Lower lobe of right lung (tissue), 2 donors: ENCODE measurements at regions not wholly inside any gene's neighbourhood (a gene's known extent, or its start where the extent isn't known, plus 50 kb on each side); places are given as distances from the start of the nearest gene placed in this dataset.

ENCODE experiments used
- ATAC-seq, 2 donors: fragments of 200-7000 bp; cut with Tn5 transposase; one replicate each; pipeline ENCODE4 v1.9.1; 2020 to 2022; ENCODE audit warnings: mild to moderate bottlenecking in 2 of 2, moderate library complexity in 2 of 2
- DNase-seq: peaks from one replicate; pipeline ENCODE4 v3.0.0-alpha.2; 2020
- H3K27ac ChIP-seq: fragments of 200-600 bp; one replicate; pipeline ENCODE4 v1.8.0; 2022
- H3K27me3 ChIP-seq: fragments of 200-600 bp; one replicate; pipeline ENCODE4 v1.8.0; 2022; ENCODE audit warnings: low read depth
- H3K36me3 ChIP-seq: fragments of 200-600 bp; one replicate; pipeline ENCODE4 v1.8.0; 2022; ENCODE audit warnings: mild to moderate bottlenecking
- H3K4me1 ChIP-seq: fragments of 200-600 bp; one replicate; pipeline ENCODE4 v1.8.0; 2022
- H3K4me3 ChIP-seq: fragments of 200-600 bp; one replicate; pipeline ENCODE4 v1.8.0; 2022; ENCODE audit warnings: mild to moderate bottlenecking
- H3K9me3 ChIP-seq: fragments of 200-600 bp; one replicate; pipeline ENCODE4 v1.8.0; 2022
- CTCF ChIP-seq: fragments of 200-600 bp; IDR thresholded peaks from one replicate; pipeline ENCODE4 v1.8.0; 2022; ENCODE audit warnings: antibody characterized with exemption, mild to moderate bottlenecking
- intact Hi-C: fragments of 100-400 bp; cut with DNase I; formaldehyde crosslinking; loops from one replicate; pipeline ENCODE4 v1.11.0; 2022
- donor health status: DM: no; HTN: yes; CAD: no; lungs with severe emphysema.

GRCh38 chr6:45757443-45758130 lies 258.1 kb downstream of the CLIC5 start:
- H3K27me3 ChIP-seq = no peaks in the 10 kb centered on the region
- no peaks in the 10 kb centered on the region for H3K4me1 ChIP-seq
- H3K36me3 ChIP-seq = no peaks in the 10 kb centered on the region
- no peak overlapping the region for H3K27ac ChIP-seq
- intact Hi-C loops = no loop called here
- H3K9me3 ChIP-seq = no peaks in the 10 kb centered on the region
- DNase-seq (no peak), ATAC-seq (no peak)
- H3K4me3 ChIP-seq = no peak overlapping the region
- no peak for TF ChIP-seq CTCF

GRCh38 chr6:45756606-45757005 lies 259.1 kb downstream of the CLIC5 start:
- no peak overlapping the region for H3K27ac ChIP-seq
- H3K36me3 ChIP-seq = no peaks in the 10 kb centered on the region
- H3K4me1 ChIP-seq = no peaks in the 10 kb centered on the region
- no peaks in the 10 kb centered on the region for H3K27me3 ChIP-seq
- DNase-seq = no peak
- no peak for TF ChIP-seq CTCF
- H3K9me3 ChIP-seq = no peaks in the 10 kb centered on the region
- intact Hi-C loops = no loop called here
- no peak overlapping the region for H3K4me3 ChIP-seq
- ATAC-seq = no peak

- no peak for ATAC-seq
Measured at GRCh38 chr6:45754432-45754831, 261.2 kb downstream of the CLIC5 start.

GRCh38 chr6:45746046-45746445 lies 269.6 kb downstream of the CLIC5 start:
- intact Hi-C loops = no loop called here

More at GRCh38 chr6:45754432-45754831, 261.2 kb downstream of the CLIC5 start:
- H3K36me3 ChIP-seq = no peaks in the 10 kb centered on the region
- no peaks in the 10 kb centered on the region for H3K9me3 ChIP-seq
- H3K4me3 ChIP-seq = no peak overlapping the region
- no peaks in the 10 kb centered on the region for H3K27me3 ChIP-seq
- DNase-seq = no peak
- H3K4me1 ChIP-seq = no peaks in the 10 kb centered on the region
- no peak for TF ChIP-seq CTCF
- H3K27ac ChIP-seq = no peak overlapping the region
- intact Hi-C loops = no loop called here

GRCh38 chr6:45743028-45743615 lies 272.5 kb downstream of the CLIC5 start:
- intact Hi-C loops = no loop called here
- DNase-seq (no peak), ATAC-seq (peak in 1 of 2 donors; percentile 66)
- peaks cover 9% of the 10 kb centered on the region for H3K9me3 ChIP-seq
- peaks cover 8% of the 10 kb centered on the region for H3K4me1 ChIP-seq
- no peak overlapping the region for H3K27ac ChIP-seq
- no peaks in the 10 kb centered on the region for H3K36me3 ChIP-seq
- TF ChIP-seq CTCF = no peak
- no peak overlapping the region for H3K4me3 ChIP-seq
- no peaks in the 10 kb centered on the region for H3K27me3 ChIP-seq

More at GRCh38 chr6:45746046-45746445, 269.6 kb downstream of the CLIC5 start:
- H3K4me3 ChIP-seq = no peak overlapping the region
- H3K9me3 ChIP-seq = peaks cover 9% of the 10 kb centered on the region
- no peak overlapping the region for H3K27ac ChIP-seq
- no peaks in the 10 kb centered on the region for H3K36me3 ChIP-seq
- ATAC-seq (no peak), DNase-seq (no peak)
- H3K27me3 ChIP-seq = no peaks in the 10 kb centered on the region
- peaks cover 6% of the 10 kb centered on the region for H3K4me1 ChIP-seq
- no peak for TF ChIP-seq CTCF
